GM12878 (cell line): ENCODE measurements at regions not wholly inside any gene's neighbourhood (a gene's known extent, or its start where the extent isn't known, plus 50 kb on each side); places are given as distances from the start of the nearest gene placed in this dataset.

Experiments used
- ATAC-seq: fragments of 200-7000 bp; cut with Tn5 transposase; 3 replicates; pipeline ENCODE4 v1.9.1; 2020; ENCODE audit warnings: mild to moderate bottlenecking, moderate library complexity
- BruUV-seq: library from RNA; stranded (reverse); fragments of 400-500 nt; replicated peaks from 2 replicates; lab custom pipeline; 2021; lab: Mats Ljungman, UMichigan
- CTCF ChIA-PET: fragments of 300-600 bp; sonication (Branson Sonifier 250); formaldehyde crosslinking; extraction: SDS; loops from one replicate; lab custom pipeline; 2021; ENCODE audit warnings: inconsistent platforms; lab: Yijun Ruan, JAX
- POLR2A ChIA-PET: fragments of 350-600 bp; formaldehyde crosslinking; extraction: SDS; loops from one replicate; lab custom pipeline; 2021; ENCODE audit warnings: inconsistent platforms; lab: Charles Lee
- RAD21 ChIA-PET: fragments of 300-600 bp; sonication (Branson Sonifier 250); formaldehyde crosslinking; loops from one replicate; lab custom pipeline; 2023; ENCODE audit warnings: antibody characterized with exemption; ENCODE audit not compliant: unreplicated experiment; lab: Charles Lee
- SMC1A ChIA-PET: fragments of 300-600 bp; sonication (Branson Sonifier 250); formaldehyde crosslinking; loops from one replicate; lab custom pipeline; 2023; ENCODE audit not compliant: unreplicated experiment, uncharacterized antibody; lab: Charles Lee
- DNase-seq: peaks from one replicate; pipeline ENCODE4 v3.0.0-alpha.2; 2011; ENCODE audit warnings: low read depth, low spot score
- FAIRE-seq: peaks from 3 replicates; lab custom pipeline; 2011; peaks lifted over from hg19 to GRCh38; lab: Jason Lieb, UNC
- H2AFZ ChIP-seq: 2 replicates; pipeline ENCODE4 v1.6.0; 2011; ENCODE audit warnings: low read depth, low read length, control low read depth; ENCODE audit not compliant: control insufficient read depth
- H3K27ac ChIP-seq: 2 replicates; pipeline ENCODE4 v1.5.1; 2011; ENCODE audit warnings: control low read depth; ENCODE audit not compliant: control insufficient read depth, insufficient read depth
- H3K27me3 ChIP-seq, 2 experiments: replicated peaks in 1 of 2; 2 replicates each; pipeline versions ENCODE4 v1.6.0 to v1.6.1; 2011; ENCODE audit warnings: low read length in 1 of 2; ENCODE audit not compliant: control insufficient read depth in 2 of 2, insufficient read depth in 2 of 2
- H3K36me3 ChIP-seq, 2 experiments: 2 replicates each; pipeline ENCODE4 v1.5.1; 2011; ENCODE audit warnings: low read length in 1 of 2; ENCODE audit not compliant: control insufficient read depth in 2 of 2, insufficient read depth in 2 of 2
- H3K4me1 ChIP-seq: 2 replicates; pipeline ENCODE4 v1.6.1; 2011; ENCODE audit warnings: mild to moderate bottlenecking, low read length, moderate library complexity, mixed read lengths; ENCODE audit not compliant: control insufficient read depth, insufficient read depth
- H3K4me2 ChIP-seq: 2 replicates; pipeline ENCODE4 v1.6.0; 2011; ENCODE audit warnings: control low read depth; ENCODE audit not compliant: control insufficient read depth, insufficient read depth
- H3K4me3 ChIP-seq: fragments of 200-600 bp; sonication (generic); 2 replicates; pipeline ENCODE4 v1.5.1; 2016
- H3K79me2 ChIP-seq: 2 replicates; pipeline ENCODE4 v1.6.0; 2011; ENCODE audit warnings: low read length; ENCODE audit not compliant: control insufficient read depth, insufficient read depth
- H3K9ac ChIP-seq: 2 replicates; pipeline ENCODE4 v1.8.0; 2011; ENCODE audit warnings: low read length, control low read depth, mixed read lengths; ENCODE audit not compliant: control insufficient read depth, insufficient read depth
- H3K9me3 ChIP-seq: replicated peaks from 3 replicates; pipeline ENCODE4 v1.5.1; 2011; ENCODE audit warnings: mild to moderate bottlenecking, low read length; ENCODE audit not compliant: control insufficient read depth, insufficient read depth
- H4K20me1 ChIP-seq: 2 replicates; pipeline ENCODE4 v1.6.0; 2011; ENCODE audit not compliant: control insufficient read depth, insufficient read depth
- ASH2L ChIP-seq: fragments of 300-600, 200-600 bp; sonication (generic); IDR thresholded peaks from 2 replicates; pipeline ENCODE4 v1.6.1; 2017; ENCODE audit warnings: low read depth, mild to moderate bottlenecking, borderline replicate concordance
- ATF3 ChIP-seq: IDR thresholded peaks from 2 replicates; pipeline ENCODE4 v1.6.1; 2011; ENCODE audit warnings: low read depth, mild to moderate bottlenecking, low read length, moderate library complexity, borderline replicate concordance; ENCODE audit errors: extremely low read depth
- BHLHE40 ChIP-seq, 2 experiments: fragments of 450-650 bp in 1 of 2; IDR thresholded peaks; 2 replicates each; pipeline ENCODE4 v1.6.1; 2011 to 2017; ENCODE audit warnings: low read depth in 2 of 2, borderline replicate concordance in 1 of 2, improper control_type of control experiment in 1 of 2, low read length in 1 of 2, mild to moderate bottlenecking in 1 of 2
- CTCF ChIP-seq, 3 experiments: IDR thresholded peaks in 2 of 3; conservative IDR thresholded peaks in 1 of 3; 2 replicates each; pipeline ENCODE4 v1.5.1; 2011; ENCODE audit warnings: low read depth in 3 of 3, low read length in 3 of 3, mild to moderate bottlenecking in 3 of 3, control low read depth in 2 of 3, moderate library complexity in 2 of 3, inconsistent platforms in 1 of 3, mixed read lengths in 1 of 3; ENCODE audit not compliant: control insufficient read depth in 2 of 3, insufficient read depth in 1 of 3; ENCODE audit errors: extremely low read depth in 1 of 3
- EED ChIP-seq: sonication (generic); IDR thresholded peaks from 2 replicates; pipeline ENCODE4 v1.6.1; 2016; ENCODE audit warnings: antibody characterized with exemption, low read depth
- EZH2 ChIP-seq: IDR thresholded peaks from 2 replicates; pipeline ENCODE4 v1.6.1; 2012; ENCODE audit warnings: low read depth, mild to moderate bottlenecking, control low read depth, inconsistent platforms, low read length, borderline replicate concordance; ENCODE audit not compliant: control insufficient read depth
- FOXM1 ChIP-seq: IDR thresholded peaks from 2 replicates; pipeline ENCODE4 v1.6.1; 2012; ENCODE audit warnings: low read depth, mild to moderate bottlenecking, inconsistent platforms, low read length, moderate library complexity
- HDAC2 ChIP-seq: fragments of 200-600 bp; sonication (generic); IDR thresholded peaks from 2 replicates; pipeline ENCODE4 v1.6.1; 2017
- NR2F1 ChIP-seq: fragments of 450-650 bp; conservative IDR thresholded peaks from 2 replicates; pipeline ENCODE4 v1.6.1; 2017; ENCODE audit warnings: mild to moderate bottlenecking
- POLR2AphosphoS5 ChIP-seq: IDR thresholded peaks from 2 replicates; pipeline ENCODE4 v1.6.1; 2011; ENCODE audit warnings: mild to moderate bottlenecking, low read length, inconsistent platforms
- PRDM15 ChIP-seq: fragments of 450-650 bp; formaldehyde crosslinking; IDR thresholded peaks from 2 replicates; pipeline ENCODE4 v1.4.0; 2020; ENCODE audit warnings: mild to moderate bottlenecking, moderate library complexity
- RELA ChIP-seq: fragments of 450-650 bp; IDR thresholded peaks from 2 replicates; pipeline ENCODE4 v1.8.0; 2014; ENCODE audit warnings: borderline replicate concordance; ENCODE audit not compliant: partially characterized antibody
- RFX5 ChIP-seq: IDR thresholded peaks from 2 replicates; pipeline ENCODE4 v1.6.1; 2011; ENCODE audit warnings: low read depth, low read length, improper control_type of control experiment
- SREBF2 ChIP-seq: IDR thresholded peaks from 2 replicates; pipeline ENCODE4 v1.6.1; 2012; ENCODE audit warnings: mild to moderate bottlenecking, low read length
- TAF1 ChIP-seq: IDR thresholded peaks from 2 replicates; pipeline ENCODE4 v1.6.1; 2011; ENCODE audit warnings: mild to moderate bottlenecking, low read depth, low read length, borderline replicate concordance
- TARDBP ChIP-seq: IDR thresholded peaks from 2 replicates; pipeline ENCODE4 v1.6.1; 2016; ENCODE audit warnings: borderline replicate concordance
- ZNF207 ChIP-seq: fragments of 450-650 bp; IDR thresholded peaks from 2 replicates; pipeline ENCODE4 v1.6.1; 2014; ENCODE audit warnings: antibody characterized with exemption, mild to moderate bottlenecking, borderline replicate concordance
- WGBS: methylation state at CpG from one replicate; pipeline ENCODE4 v1.1.6; 2016; ENCODE audit warnings: low lambda C conversion rate; ENCODE audit not compliant: insufficient replicate concordance, insufficient coverage; ENCODE audit errors: missing lambda C conversion rate; 5-methylcytosine and 5-hydroxymethylcytosine counted together
- in situ Hi-C: fragments of 300-500 bp; cut with MboI; formaldehyde crosslinking; loops from 9 replicates; pipeline ENCODE4 v1.14.3; 2018; ENCODE audit warnings: mixed read lengths
- intact Hi-C: fragments of 100-400 bp; cut with micrococcal nuclease; formaldehyde crosslinking; loops from one replicate; pipeline ENCODE4 v1.14.2; 2022; ENCODE audit not compliant: unreplicated experiment

- no peaks in the 10 kb centered on the region for H3K79me2 ChIP-seq
- H3K4me1 ChIP-seq: no peaks in the 10 kb centered on the region
- CTCF ChIA-PET: no interaction called here
- SMC1A ChIA-PET: no interaction called here
- H3K9me3 ChIP-seq: no peaks in the 10 kb centered on the region
- 13% methylated on average over 4 of the region's 4 CpGs for WGBS
- RAD21 ChIA-PET: no interaction called here
- POLR2A ChIA-PET: no interaction called here
- no peak overlapping the region for H3K27ac ChIP-seq
- DNase-seq (no peak), ATAC-seq (no peak), FAIRE-seq (no peak)
- H3K27me3 ChIP-seq: no peaks in the 10 kb centered on the region
- no peak overlapping the region for H2AFZ ChIP-seq
- intact Hi-C loops: no loop called here
- H3K36me3 ChIP-seq: no peaks in the 10 kb centered on the region
- in situ Hi-C loops: no loop called here
- BruUV-seq: no TSS peak
- H3K9ac ChIP-seq: no peak overlapping the region
- no peak overlapping the region for H3K4me3 ChIP-seq
- no peak for TF ChIP-seq SREBF2
- no peak for TF ChIP-seq RFX5
- TF ChIP-seq EED: no peak
- no peak for TF ChIP-seq POLR2AphosphoS5
- no peak for TF ChIP-seq TARDBP
- no peak for TF ChIP-seq HDAC2
- no peak for TF ChIP-seq CTCF (IDR thresholded peaks at IDR 0.05 in 2 of 3, conservative IDR thresholded peaks at IDR 0.05 in 1 of 3; ENCODE audit: control insufficient read depth in 2 of 3, extremely low read depth in 1 of 3, insufficient read depth in 1 of 3, low read depth in 3 of 3, low read length in 3 of 3)
- no peak for TF ChIP-seq FOXM1
- no peak for TF ChIP-seq NR2F1
- no peak for TF ChIP-seq TAF1
- TF ChIP-seq PRDM15: no peak
- no peak for TF ChIP-seq ZNF207
- no peak for TF ChIP-seq EZH2
- TF ChIP-seq ATF3: no peak
- TF ChIP-seq ASH2L: no peak
- no peak for TF ChIP-seq BHLHE40 (IDR thresholded peaks at IDR 0.05; ENCODE audit: borderline replicate concordance in 1 of 2, low read depth in 2 of 2, low read length in 1 of 2)
- no peak for TF ChIP-seq RELA
- H3K4me2 ChIP-seq: no peak overlapping the region
- H4K20me1 ChIP-seq: no peaks in the 10 kb centered on the region
These were observed 382.6 kb downstream of the SOX2 start for GRCh38 chr3:182094321-182094720.
